22Rv1 (cell line): ENCODE measurements at regions not wholly inside any gene's neighbourhood (a gene's known extent, or its start where the extent isn't known, plus 50 kb on each side); places are given as distances from the start of the nearest gene placed in this dataset.

Experiments
- CTCF ChIP-seq: fragments of 450-650 bp; IDR thresholded peaks from 2 replicates; pipeline ENCODE4 v1.5.1; 2017; ENCODE audit warnings: mild to moderate bottlenecking
- ZFX ChIP-seq: fragments of 450-650 bp; IDR thresholded peaks from 2 replicates; pipeline ENCODE4 v1.6.1; 2017; ENCODE audit warnings: antibody characterized with exemption, borderline replicate concordance

GRCh38 chr17:53088481-53088880 is 734.2 kb upstream of the KIF2B start:
- no peak for TF ChIP-seq CTCF
- TF ChIP-seq ZFX, result no peak
